ENCODE measurements at regions not wholly inside any gene's neighbourhood (a gene's known extent, or its start where the extent isn't known, plus 50 kb on each side); places are given as distances from the start of the nearest gene placed in this dataset.
A peak's percentile ranks its signal among the peaks of the same experiment; 100 is the strongest.

GRCh38 chr1:42033629-42034028 lies 114.9 kb upstream of the HIVEP3 start:
- no peak for DNase-seq

GRCh38 chr1:42017730-42018129 lies 99.0 kb upstream of the HIVEP3 start:
- no peak for DNase-seq

DNA sequence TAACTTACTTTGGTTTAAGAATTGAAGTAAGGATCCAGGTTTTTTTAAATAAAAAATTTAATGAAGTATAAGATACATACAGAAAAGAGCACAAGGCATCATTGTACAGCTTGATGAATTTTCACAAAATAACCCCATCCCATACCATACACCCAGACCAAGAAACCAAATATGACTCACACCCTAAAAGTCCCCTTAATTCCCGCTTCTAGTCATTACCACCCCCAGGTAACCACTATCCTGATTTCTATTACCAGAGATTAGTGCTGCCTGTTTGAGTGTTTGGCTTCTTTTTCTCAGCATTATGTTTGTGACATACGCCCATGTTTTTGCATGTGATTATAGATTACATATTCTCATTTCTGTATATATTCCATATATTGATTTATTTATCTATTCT lies 98.5 kb upstream of the HIVEP3 start:
- DNase-seq, result no peak

- no peak for DNase-seq
Observed at GRCh38 chr1:42014823-42015222, 96.1 kb upstream of the HIVEP3 start.

DNA sequence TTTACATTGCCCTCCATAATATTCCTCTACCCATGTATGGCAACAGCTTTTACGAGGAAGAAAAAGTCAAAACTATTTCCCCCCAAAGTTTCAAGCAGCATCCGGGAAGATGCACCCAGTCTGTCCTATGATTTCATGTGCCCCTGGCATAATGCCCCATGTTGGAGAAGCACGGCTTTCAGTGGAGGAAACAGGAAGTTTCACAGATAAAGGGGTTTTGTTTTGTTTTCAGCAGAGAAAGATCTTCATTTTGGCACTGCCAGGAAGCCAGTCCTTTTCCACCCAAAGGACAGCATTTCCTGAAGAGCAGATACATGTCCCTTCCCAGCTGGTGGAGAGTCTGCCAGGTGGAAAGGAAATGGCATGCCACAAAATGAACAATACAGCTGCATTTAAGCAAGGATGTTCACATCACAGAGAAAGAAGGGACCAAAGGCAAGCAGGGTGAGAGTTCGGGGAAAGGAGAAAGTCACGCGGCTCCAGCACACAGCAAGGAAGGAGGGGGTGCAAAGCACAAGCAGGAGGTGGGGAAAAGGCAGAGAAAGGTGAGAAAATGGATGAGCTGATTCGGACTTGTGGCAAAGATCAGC lies 95.3 kb upstream of the HIVEP3 start:
- peak; percentile 15 for DNase-seq

GRCh38 chr1:42012852-42013251 lies 94.1 kb upstream of the HIVEP3 start:
- no peak for DNase-seq

GRCh38 chr1:42010381-42010780 lies 91.7 kb upstream of the HIVEP3 start:
- DNase-seq, result no peak

GRCh38 chr1:42008264-42008663 lies 89.5 kb upstream of the HIVEP3 start:
- DNase-seq, result no peak

DNA sequence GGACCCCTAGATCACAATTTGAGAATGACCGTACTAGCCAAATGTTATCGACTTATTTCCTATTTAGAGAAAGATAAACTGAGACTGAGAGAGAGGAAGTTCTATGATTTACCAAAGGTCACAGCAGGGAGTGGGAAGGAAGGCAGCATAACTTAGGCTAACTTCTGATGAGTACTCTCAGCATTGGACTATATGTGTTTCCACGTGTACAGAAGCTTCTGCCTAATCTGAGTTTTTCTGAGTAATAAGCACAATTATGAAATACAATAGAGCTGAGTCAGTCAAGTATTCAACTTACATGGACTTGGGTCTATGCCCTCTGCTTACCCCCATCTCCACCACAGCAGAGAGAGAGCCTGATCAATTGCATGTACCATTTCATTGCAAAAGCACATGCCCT lies 88.1 kb upstream of the HIVEP3 start:
- peak; percentile 77 for DNase-seq

GRCh38 chr1:42006093-42006492 lies 87.4 kb upstream of the HIVEP3 start:
- no peak for DNase-seq

DNA sequence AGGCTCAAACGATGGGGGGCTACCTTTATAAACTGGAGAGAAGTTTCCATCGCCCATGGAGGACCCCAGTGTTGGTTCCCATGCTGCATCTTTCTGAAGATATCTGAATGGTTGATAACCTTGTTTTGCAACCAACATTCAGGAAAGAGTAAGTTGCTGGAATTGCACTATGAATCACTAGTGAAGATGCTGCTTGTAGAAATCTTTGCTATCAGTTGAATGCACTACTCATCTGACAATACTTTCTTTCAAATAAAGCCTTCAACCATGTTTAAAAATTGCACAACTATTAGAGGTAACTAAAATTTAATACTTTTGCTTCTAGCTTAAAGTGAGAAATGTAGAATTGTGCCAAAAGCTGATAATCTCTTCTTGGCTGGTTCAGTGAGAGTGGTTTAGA lies 86.8 kb upstream of the HIVEP3 start:
- no peak for DNase-seq

- no peak for DNase-seq
Observed at GRCh38 chr1:42004860-42005259, 86.1 kb upstream of the HIVEP3 start.

GRCh38 chr1:42004322-42004721 lies 85.6 kb upstream of the HIVEP3 start:
- no peak for DNase-seq

DNA sequence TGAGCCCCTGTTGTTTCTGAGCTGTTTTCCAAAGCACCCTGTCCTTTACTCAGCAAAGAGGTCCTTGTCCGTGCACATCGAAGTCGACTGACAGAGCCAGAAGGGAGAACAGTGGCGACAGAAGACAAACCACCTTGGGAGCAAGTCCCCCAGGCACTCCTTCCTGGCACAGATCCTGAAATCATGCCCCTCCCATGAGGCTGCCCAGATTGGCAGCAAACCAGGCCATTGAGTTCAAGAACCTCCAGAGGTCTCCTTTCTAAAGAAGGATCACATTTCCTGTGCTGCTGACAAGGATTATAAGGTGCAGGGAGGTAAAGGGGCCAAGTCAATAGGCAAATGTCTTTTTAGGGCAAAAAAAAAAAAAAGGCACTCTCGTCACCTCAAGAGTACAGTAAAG lies 84.7 kb upstream of the HIVEP3 start:
- DNase-seq, result no peak

DNA sequence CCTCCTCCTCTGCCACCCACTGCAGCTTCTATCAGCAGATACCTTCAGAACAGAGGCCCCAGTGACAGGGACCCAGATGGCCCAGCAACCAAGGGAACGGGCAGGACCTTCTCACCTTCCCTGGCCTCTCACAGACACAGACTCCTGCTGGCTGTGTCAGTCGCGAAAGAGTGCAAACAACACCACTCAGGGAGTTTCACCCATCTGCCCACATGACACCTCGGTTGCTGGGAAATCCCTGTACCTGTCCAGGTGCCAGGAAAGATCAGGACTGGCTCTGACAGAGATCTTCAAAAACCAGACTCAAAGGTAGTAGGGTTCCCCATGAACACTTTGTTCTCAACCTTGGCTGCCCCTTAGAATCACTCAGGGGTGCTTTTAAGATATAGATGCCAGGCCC lies 83.5 kb upstream of the HIVEP3 start:
- no peak for DNase-seq

DNA sequence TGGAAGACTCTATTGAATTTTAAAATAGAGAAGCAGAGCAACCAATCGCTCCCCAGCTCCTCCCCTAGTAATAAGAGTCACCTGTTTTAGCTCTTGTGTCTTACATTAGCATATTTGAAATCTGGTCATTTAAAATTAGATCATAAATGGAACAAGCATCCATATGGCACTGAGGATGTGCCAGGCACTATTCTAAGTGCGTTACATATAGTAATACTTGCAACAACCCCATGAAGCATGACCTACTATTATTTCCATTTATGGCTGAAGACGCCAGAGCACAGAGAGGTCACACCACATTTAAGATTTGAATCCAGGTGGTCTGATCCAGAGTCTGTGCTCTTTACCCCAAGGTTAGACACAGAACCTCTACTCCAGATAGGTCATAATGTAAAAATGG lies 82.0 kb upstream of the HIVEP3 start:
- no peak for DNase-seq

DNA sequence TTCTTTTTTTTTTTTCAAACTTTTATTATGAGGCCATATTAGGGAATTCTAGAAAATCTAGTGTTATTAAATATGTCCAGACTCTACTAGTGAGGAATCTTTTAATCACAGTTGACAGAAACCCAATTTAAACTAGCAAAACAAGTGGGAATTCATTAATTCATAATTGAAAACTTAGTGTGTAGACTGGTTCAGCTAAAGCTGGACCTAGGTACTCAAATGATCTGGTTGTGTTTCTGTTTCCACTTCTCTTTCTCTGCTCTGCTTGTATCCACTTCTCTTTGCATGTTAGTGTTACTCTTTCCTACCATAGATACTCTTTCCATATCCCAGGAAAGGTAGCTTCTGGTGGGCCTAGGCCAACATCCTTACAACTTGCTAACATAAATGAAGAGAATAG lies 81.2 kb upstream of the HIVEP3 start:
- DNase-seq, result no peak

- DNase-seq, result no peak
Observed at GRCh38 chr1:41998250-41998649, 79.5 kb upstream of the HIVEP3 start.

DNA sequence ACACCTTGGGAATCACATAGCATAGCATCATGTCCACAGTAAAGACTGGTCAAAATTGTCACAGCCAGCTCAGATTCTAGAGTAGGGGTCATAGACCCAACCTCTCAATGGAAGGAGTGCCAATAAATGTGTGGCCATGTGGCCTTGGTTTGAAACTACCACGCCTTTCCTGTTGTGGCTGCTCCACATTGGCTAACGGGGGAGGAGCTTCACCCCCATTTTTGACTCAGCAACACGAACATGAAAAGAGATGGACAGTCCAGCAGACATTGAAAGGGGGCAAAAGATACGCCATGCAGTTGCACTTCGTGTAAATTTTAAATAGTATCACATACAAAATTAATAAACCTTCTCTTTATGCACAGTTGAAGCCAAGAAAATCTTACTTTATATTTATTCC lies 78.4 kb upstream of the HIVEP3 start:
- DNase-seq, result no peak

DNA sequence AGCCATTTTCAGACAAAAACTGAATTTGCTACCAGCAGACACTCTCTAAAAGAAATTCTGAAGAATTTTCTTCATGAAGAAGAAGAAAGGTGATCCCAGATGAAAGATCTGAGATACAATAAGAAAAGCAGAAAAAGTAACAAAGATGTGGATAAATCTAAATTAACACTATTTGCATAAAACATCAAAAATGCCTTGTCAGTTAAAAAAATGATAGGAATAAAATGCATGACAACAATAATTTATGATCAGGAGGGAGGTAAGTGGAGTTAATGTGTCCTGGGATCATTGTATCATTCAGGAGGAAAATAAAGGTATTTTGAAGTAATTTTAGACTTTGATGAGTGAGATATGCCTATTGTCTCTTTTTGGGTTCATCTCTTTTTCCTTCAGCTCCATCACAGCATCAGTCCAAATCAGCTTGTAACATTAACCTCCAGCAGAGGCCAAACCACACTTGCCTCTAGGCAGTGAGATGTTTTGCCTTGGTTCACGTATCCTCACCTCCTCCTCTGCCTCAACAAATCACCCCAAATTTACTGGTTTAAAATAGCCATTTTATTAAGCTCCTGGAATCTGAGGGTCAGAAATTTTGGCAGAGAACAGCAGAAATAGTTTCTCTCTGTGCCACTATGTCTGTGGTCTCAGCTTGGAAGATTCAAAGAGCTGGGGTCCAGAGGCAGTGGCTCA lies 76.9 kb upstream of the HIVEP3 start:
- no peak for DNase-seq

DNA sequence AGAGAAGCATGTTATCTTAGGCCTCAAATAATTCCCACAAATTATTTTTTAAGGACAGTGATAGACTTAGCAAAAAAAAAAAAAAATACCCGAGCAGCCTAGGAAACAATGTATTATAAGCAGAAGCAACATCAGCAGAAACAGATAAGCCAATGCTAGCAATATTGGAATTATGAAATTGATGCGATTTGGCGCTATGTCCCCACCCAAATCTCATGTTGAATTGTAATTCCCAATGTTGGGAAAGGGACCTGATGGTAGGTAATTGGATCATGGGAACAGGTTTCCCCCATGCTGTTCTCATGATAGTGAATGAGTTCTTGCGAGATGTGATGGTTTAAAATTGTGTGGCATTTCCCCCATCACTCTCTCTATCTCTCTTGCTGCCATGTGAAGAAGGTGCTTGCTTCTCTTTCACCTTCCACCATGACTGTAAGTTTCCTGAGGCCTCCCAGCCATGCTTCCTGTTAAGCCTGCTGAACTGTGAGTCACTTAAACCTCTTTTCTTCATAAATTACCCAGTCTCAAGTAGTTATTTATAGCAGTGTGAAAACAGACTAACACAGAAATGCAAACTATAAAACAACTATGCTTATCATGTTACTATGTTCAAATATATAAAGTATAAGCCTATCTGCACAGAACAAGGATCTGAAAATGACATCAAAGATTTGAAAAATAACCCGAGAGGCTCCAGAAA lies 75.6 kb upstream of the HIVEP3 start:
- no peak for DNase-seq

DNA sequence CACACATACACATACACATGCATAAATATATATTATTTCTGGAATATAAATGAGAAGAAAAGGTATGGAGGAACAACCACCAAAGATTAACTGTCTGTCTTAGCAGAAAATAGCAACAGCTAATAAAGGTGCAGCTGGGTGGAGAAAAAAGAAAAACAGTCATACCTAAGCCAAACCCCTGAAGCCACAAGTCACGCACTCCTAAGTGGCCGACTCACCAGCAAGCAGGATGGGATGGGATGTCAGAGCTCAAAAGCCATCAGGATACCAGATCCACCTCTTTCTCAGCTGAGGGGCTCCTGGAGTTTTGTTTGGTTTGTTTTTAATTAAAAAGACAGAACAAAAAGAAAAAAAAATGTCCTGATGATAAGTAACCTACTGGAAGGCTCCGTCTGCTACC lies 64.7 kb upstream of the HIVEP3 start:
- no peak for DNase-seq

DNA sequence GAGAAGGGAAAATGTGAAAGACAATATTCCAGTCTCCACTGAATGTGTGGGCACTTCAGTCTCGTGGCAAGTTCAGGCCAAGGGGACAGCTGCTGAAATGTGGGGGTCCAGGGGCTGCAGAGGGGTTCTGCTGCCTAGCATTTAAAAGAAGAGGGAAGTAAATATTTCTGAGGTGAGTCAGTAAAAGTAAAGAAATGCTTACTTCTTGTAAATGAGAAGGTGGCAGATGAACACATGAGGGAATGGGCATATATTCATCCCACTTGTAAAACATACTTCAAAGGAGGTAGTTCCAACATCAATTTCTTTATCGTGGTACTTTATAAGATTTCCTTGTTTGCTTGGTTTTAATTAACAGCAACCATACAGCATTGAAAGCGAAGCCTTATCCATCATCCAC lies 63.1 kb upstream of the HIVEP3 start:
- no peak for DNase-seq

GRCh38 chr1:41980827-41981653 lies 62.3 kb upstream of the HIVEP3 start:
- no peak for DNase-seq

Data from inflammatory macrophage treated with lipopolysaccharide for 4 hours (primary cell).